ENCODE measurements at regions not wholly inside any gene's neighbourhood (a gene's known extent, or its start where the extent isn't known, plus 50 kb on each side); places are given as distances from the start of the nearest gene placed in this dataset.

- TF ChIP-seq GATA2 (IDR thresholded peaks at IDR 0.05; ENCODE audit: low read depth, low read length) (no peak), GATA3 (IDR thresholded peaks at IDR 0.05; ENCODE audit: low read depth, low read length) (no peak)
Measured at GRCh38 chr11:11163669-11164333, 189.2 kb downstream of the CSNK2A3 start.

- TF ChIP-seq GATA3 (IDR thresholded peaks at IDR 0.05; ENCODE audit: low read depth, low read length) (no peak), GATA2 (IDR thresholded peaks at IDR 0.05; ENCODE audit: low read depth, low read length) (no peak)
Measured at GRCh38 chr11:11163236-11163635, 189.8 kb downstream of the CSNK2A3 start.

- no peak for TF ChIP-seq GATA2 (IDR thresholded peaks at IDR 0.05; ENCODE audit: low read depth, low read length)
- no peak for TF ChIP-seq GATA3 (IDR thresholded peaks at IDR 0.05; ENCODE audit: low read depth, low read length)
Measured at GRCh38 chr11:11157185-11157584, 195.9 kb downstream of the CSNK2A3 start.

GRCh38 chr11:11155962-11156815 is 196.9 kb downstream of the CSNK2A3 start:
- TF ChIP-seq GATA2 (IDR thresholded peaks at IDR 0.05; ENCODE audit: low read depth, low read length) (no peak), GATA3 (IDR thresholded peaks at IDR 0.05; ENCODE audit: low read depth, low read length) (no peak)

- TF ChIP-seq GATA2 (IDR thresholded peaks at IDR 0.05; ENCODE audit: low read depth, low read length) = no peak
- TF ChIP-seq GATA3 (IDR thresholded peaks at IDR 0.05; ENCODE audit: low read depth, low read length) = no peak
Measured at GRCh38 chr11:11152877-11153276, 200.2 kb downstream of the CSNK2A3 start.

GRCh38 chr11:11149671-11150459 is 203.2 kb downstream of the CSNK2A3 start:
- TF ChIP-seq GATA2 (IDR thresholded peaks at IDR 0.05; ENCODE audit: low read depth, low read length) = no peak
- TF ChIP-seq GATA3 (IDR thresholded peaks at IDR 0.05; ENCODE audit: low read depth, low read length) = no peak

- TF ChIP-seq GATA2 (IDR thresholded peaks at IDR 0.05; ENCODE audit: low read depth, low read length) = no peak
- no peak for TF ChIP-seq GATA3 (IDR thresholded peaks at IDR 0.05; ENCODE audit: low read depth, low read length)
Measured at GRCh38 chr11:11148596-11148995, 204.5 kb downstream of the CSNK2A3 start.

GRCh38 chr11:11148104-11148509 is 204.9 kb downstream of the CSNK2A3 start:
- TF ChIP-seq GATA2 (IDR thresholded peaks at IDR 0.05; ENCODE audit: low read depth, low read length) = no peak
- no peak for TF ChIP-seq GATA3 (IDR thresholded peaks at IDR 0.05; ENCODE audit: low read depth, low read length)

- TF ChIP-seq GATA3 (IDR thresholded peaks at IDR 0.05; ENCODE audit: low read depth, low read length) (no peak), GATA2 (IDR thresholded peaks at IDR 0.05; ENCODE audit: low read depth, low read length) (no peak)
Measured at GRCh38 chr11:11146830-11147229, 206.2 kb downstream of the CSNK2A3 start.

GRCh38 chr11:11143849-11144248 is 209.2 kb downstream of the CSNK2A3 start:
- no peak for TF ChIP-seq GATA3 (IDR thresholded peaks at IDR 0.05; ENCODE audit: low read depth, low read length)
- no peak for TF ChIP-seq GATA2 (IDR thresholded peaks at IDR 0.05; ENCODE audit: low read depth, low read length)

- TF ChIP-seq GATA3 (IDR thresholded peaks at IDR 0.05; ENCODE audit: low read depth, low read length) (no peak), GATA2 (IDR thresholded peaks at IDR 0.05; ENCODE audit: low read depth, low read length) (no peak)
Measured at GRCh38 chr11:11142430-11142829, 210.6 kb downstream of the CSNK2A3 start.

GRCh38 chr11:11141065-11141464 is 212.0 kb downstream of the CSNK2A3 start:
- TF ChIP-seq GATA2 (IDR thresholded peaks at IDR 0.05; ENCODE audit: low read depth, low read length) (no peak), GATA3 (IDR thresholded peaks at IDR 0.05; ENCODE audit: low read depth, low read length) (no peak)

GRCh38 chr11:11140510-11140909 is 212.5 kb downstream of the CSNK2A3 start:
- no peak for TF ChIP-seq GATA2 (IDR thresholded peaks at IDR 0.05; ENCODE audit: low read depth, low read length)
- TF ChIP-seq GATA3 (IDR thresholded peaks at IDR 0.05; ENCODE audit: low read depth, low read length) = no peak

GRCh38 chr11:11137339-11137738 is 215.7 kb downstream of the CSNK2A3 start:
- TF ChIP-seq GATA3 (IDR thresholded peaks at IDR 0.05; ENCODE audit: low read depth, low read length) (no peak), GATA2 (IDR thresholded peaks at IDR 0.05; ENCODE audit: low read depth, low read length) (no peak)

Measured in SH-SY5Y (cell line).